Thoracic aorta (tissue), 2 donors: ENCODE measurements at regions not wholly inside any gene's neighbourhood (a gene's known extent, or its start where the extent isn't known, plus 50 kb on each side); places are given as distances from the start of the nearest gene placed in this dataset.

ENCODE experiments used
- ATAC-seq: fragments of 150-250 bp; one replicate; pipeline ENCODE4 v1.8.0; 2017; ENCODE audit warnings: low read depth; ENCODE audit not compliant: insufficient number of reproducible peaks, low FRiP score
- DNase-seq: peaks from one replicate; pipeline ENCODE4 v3.0.0-alpha.2; 2020; ENCODE audit warnings: low spot score
- H3K27ac ChIP-seq, 2 donors: fragments of 200-600 bp; sonication (generic); 1 replicate in 1 of 2; 2 replicates in 1 of 2; pipeline ENCODE4 v1.5.1; 2016; ENCODE audit warnings: mild to moderate bottlenecking in 2 of 2, moderate library complexity in 2 of 2
- H3K27me3 ChIP-seq: fragments of 200-600 bp; sonication (generic); replicated peaks from 2 replicates; pipeline ENCODE4 v1.6.0; 2016; ENCODE audit warnings: mild to moderate bottlenecking; ENCODE audit not compliant: insufficient read depth
- H3K36me3 ChIP-seq: fragments of 200-600 bp; sonication (generic); one replicate; pipeline ENCODE4 v1.5.1; 2016
- H3K4me1 ChIP-seq, 2 donors: fragments of 200-600 bp; sonication (generic); 1 replicate in 1 of 2; 2 replicates in 1 of 2; pipeline versions ENCODE4 v1.5.1 to v1.6.0; 2016; ENCODE audit warnings: low read depth in 2 of 2, mild to moderate bottlenecking in 1 of 2; ENCODE audit not compliant: control insufficient read depth in 1 of 2
- H3K4me3 ChIP-seq: fragments of 200-600 bp; sonication (generic); 2 replicates; pipeline ENCODE4 v1.5.1; 2016; ENCODE audit warnings: mild to moderate bottlenecking
- H3K9me3 ChIP-seq: fragments of 200-600 bp; sonication (generic); 2 replicates; pipeline ENCODE4 v1.5.1; 2016
- TF ChIP-seq, protein P1 (sequence below): fragments of 200-600 bp; sonication (generic); IDR thresholded peaks from one replicate; pipeline ENCODE4 v1.5.1; 2019; ENCODE audit warnings: antibody characterized with exemption

- H3K9me3 ChIP-seq: no peaks in the 10 kb centered on the region
- H3K27me3 ChIP-seq: no peaks in the 10 kb centered on the region
- no peaks in the 10 kb centered on the region for H3K36me3 ChIP-seq
- no peaks in the 10 kb centered on the region for H3K4me1 ChIP-seq
- DNase-seq: no peak
- TF ChIP-seq, protein P1, sequence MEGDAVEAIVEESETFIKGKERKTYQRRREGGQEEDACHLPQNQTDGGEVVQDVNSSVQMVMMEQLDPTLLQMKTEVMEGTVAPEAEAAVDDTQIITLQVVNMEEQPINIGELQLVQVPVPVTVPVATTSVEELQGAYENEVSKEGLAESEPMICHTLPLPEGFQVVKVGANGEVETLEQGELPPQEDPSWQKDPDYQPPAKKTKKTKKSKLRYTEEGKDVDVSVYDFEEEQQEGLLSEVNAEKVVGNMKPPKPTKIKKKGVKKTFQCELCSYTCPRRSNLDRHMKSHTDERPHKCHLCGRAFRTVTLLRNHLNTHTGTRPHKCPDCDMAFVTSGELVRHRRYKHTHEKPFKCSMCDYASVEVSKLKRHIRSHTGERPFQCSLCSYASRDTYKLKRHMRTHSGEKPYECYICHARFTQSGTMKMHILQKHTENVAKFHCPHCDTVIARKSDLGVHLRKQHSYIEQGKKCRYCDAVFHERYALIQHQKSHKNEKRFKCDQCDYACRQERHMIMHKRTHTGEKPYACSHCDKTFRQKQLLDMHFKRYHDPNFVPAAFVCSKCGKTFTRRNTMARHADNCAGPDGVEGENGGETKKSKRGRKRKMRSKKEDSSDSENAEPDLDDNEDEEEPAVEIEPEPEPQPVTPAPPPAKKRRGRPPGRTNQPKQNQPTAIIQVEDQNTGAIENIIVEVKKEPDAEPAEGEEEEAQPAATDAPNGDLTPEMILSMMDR: no peak
- ATAC-seq: no peak
- no peak overlapping the region for H3K4me3 ChIP-seq
- H3K27ac ChIP-seq: no peak overlapping the region
Observed at GRCh38 chr2:128950758-128951157, 632.1 kb upstream of the HS6ST1 start.

GRCh38 chr2:128958241-128958640 lies 639.6 kb upstream of the HS6ST1 start:
- no peaks in the 10 kb centered on the region for H3K36me3 ChIP-seq
- H3K27me3 ChIP-seq: no peaks in the 10 kb centered on the region
- TF ChIP-seq, protein P1: no peak
- DNase-seq: no peak
- H3K9me3 ChIP-seq: peaks cover 6% of the 10 kb centered on the region
- H3K27ac ChIP-seq: no peak overlapping the region
- ATAC-seq: no peak
- no peak overlapping the region for H3K4me3 ChIP-seq
- no peaks in the 10 kb centered on the region for H3K4me1 ChIP-seq

GRCh38 chr2:128967646-128968045 lies 649.0 kb upstream of the HS6ST1 start:
- TF ChIP-seq, protein P1: no peak
- no peaks in the 10 kb centered on the region for H3K36me3 ChIP-seq
- H3K9me3 ChIP-seq: no peaks in the 10 kb centered on the region
- no peaks in the 10 kb centered on the region for H3K4me1 ChIP-seq
- H3K4me3 ChIP-seq: no peak overlapping the region
- H3K27ac ChIP-seq: no peak overlapping the region
- ATAC-seq: no peak
- H3K27me3 ChIP-seq: no peaks in the 10 kb centered on the region
- DNase-seq: no peak

DNA sequence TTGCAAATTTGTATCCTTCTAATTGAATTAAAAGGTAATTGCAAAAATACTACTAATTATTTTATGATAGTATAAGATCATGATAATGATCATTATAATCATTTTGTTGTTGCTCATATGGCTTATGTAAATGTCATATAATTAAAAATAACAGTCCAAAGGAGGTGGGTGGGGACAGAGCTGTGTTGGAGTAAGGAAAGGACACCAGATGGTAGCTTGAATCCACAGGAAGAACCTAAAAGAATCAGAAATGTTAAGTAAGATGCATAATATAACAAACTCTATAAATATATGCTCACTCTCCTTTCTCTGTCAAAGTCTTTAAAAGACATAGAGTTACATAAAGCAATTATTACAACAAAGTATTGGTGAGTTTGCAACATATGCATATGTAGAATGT lies 650.7 kb upstream of the HS6ST1 start:
- H3K4me1 ChIP-seq: no peaks in the 10 kb centered on the region
- H3K27me3 ChIP-seq: no peaks in the 10 kb centered on the region
- TF ChIP-seq, protein P1: no peak
- no peak overlapping the region for H3K27ac ChIP-seq
- no peaks in the 10 kb centered on the region for H3K36me3 ChIP-seq
- no peak for DNase-seq
- no peak for ATAC-seq
- H3K9me3 ChIP-seq: no peaks in the 10 kb centered on the region
- H3K4me3 ChIP-seq: no peak overlapping the region

GRCh38 chr2:128970332-128971116 lies 651.9 kb upstream of the HS6ST1 start:
- ATAC-seq (no peak), DNase-seq (no peak)
- Histone ChIP-seq H3K9me3 (no peaks in the 10 kb centered on the region), H3K27me3 (no peaks in the 10 kb centered on the region), H3K27ac (no peak overlapping the region), H3K4me1 (no peaks in the 10 kb centered on the region), H3K4me3 (no peak overlapping the region), H3K36me3 (no peaks in the 10 kb centered on the region)
- TF ChIP-seq, protein P1: no peak
